ENCODE measurements at regions not wholly inside any gene's neighbourhood (a gene's known extent, or its start where the extent isn't known, plus 50 kb on each side); places are given as distances from the start of the nearest gene placed in this dataset.
"Not testable (repeated sequence)": the region's sequence is repeated elsewhere in the genome, so short reads cannot be mapped to it uniquely, and the experiment has no call there.

- not testable (repeated sequence) for TF ChIP-seq POU2F2 (IDR thresholded peaks at IDR 0.05; ENCODE audit: low read depth, low read length); POLR2AphosphoS5 (IDR thresholded peaks at IDR 0.05; ENCODE audit: low read depth, low read length); POLR2A (IDR thresholded peaks at IDR 0.05; ENCODE audit: low read depth, low read length); SPI1 (IDR thresholded peaks at IDR 0.05; ENCODE audit: low read depth, low read length); TAF1 (IDR thresholded peaks at IDR 0.05; ENCODE audit: low read depth, low read length); PAX5 (IDR thresholded peaks at IDR 0.05; ENCODE audit: insufficient read depth, low read length, severe bottlenecking)
These were observed 304.2 kb downstream of the BCL2L11 start for GRCh38 chr2:111424851-111425309.

Measured in GM12891 (cell line).